GM18499 (cell line): ENCODE measurements at regions not wholly inside any gene's neighbourhood (a gene's known extent, or its start where the extent isn't known, plus 50 kb on each side); places are given as distances from the start of the nearest gene placed in this dataset.

Experiments used
- ATAC-seq: cut with Tn5 transposase; IDR thresholded peaks from one replicate; pipeline ENCODE4 v1.9.1; 2021; ENCODE audit warnings: moderate number of reproducible peaks; ENCODE audit not compliant: insufficient read depth, unreplicated experiment

DNA sequence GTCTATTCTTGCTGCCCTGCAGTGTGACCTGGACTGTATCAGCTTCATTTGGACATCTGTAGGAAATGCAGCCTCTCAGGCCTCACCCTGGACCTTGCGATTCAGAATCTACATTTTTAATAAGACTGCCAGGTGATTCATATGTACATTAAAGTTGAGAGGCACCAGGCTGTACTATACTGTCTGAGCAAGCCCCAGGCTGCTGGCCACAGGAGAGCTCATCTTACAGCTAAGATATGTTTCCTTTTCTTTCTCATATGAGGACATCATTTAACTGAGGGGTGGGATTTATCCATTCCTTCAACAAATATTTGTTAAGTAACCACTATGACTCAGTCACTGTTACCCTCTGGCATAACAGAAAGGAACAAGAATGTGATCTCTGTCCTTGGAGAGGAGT, 78.2 kb upstream of the GCFC2 start:
- no peak for ATAC-seq

DNA sequence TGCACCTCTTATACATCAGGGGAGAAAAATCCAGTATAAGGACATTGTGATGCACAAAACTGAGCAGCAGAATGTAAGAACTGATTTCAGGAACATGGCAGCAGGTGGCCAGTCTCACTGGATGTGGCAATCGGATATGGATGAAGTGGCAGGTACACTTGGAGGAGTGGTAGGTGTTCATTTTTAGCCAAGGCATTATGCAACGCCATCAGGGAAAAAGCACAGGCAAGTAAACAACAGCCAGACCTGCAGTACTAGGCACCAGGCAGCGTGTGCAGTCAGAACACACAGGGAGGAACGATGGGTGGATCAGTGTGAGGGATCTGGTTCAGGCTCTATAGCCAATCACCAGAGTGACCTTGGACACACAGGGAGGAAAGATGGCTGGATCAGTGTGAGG, 77.4 kb upstream of the GCFC2 start:
- no peak for ATAC-seq

DNA sequence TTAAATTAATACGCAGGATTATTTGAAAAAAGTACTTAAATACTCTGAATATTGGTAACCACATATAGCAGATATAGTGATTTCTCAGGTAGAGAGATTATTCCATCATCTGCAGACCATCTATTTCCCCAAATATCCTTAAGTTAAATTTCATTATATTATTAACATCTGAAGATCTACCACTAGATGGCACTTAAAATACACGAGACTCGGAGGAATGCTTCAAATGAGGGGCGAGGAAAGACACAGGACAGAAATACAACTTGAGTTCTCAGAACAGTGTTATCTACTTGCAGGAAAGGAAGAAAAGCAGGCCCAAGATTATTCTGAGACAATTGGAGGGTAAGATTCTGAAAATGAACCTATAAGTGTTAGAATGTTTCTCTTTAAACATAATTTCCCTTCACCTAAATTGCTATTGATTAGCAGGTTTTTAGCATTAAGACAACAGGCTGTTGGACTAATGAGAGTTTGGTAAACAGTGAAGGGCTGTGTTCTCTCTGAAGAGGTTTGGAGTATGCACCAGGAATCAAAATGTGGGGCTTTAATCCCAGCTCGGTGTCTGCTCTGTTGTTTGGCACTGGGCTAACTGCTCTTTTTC, 76.9 kb upstream of the GCFC2 start:
- ATAC-seq = no peak

DNA sequence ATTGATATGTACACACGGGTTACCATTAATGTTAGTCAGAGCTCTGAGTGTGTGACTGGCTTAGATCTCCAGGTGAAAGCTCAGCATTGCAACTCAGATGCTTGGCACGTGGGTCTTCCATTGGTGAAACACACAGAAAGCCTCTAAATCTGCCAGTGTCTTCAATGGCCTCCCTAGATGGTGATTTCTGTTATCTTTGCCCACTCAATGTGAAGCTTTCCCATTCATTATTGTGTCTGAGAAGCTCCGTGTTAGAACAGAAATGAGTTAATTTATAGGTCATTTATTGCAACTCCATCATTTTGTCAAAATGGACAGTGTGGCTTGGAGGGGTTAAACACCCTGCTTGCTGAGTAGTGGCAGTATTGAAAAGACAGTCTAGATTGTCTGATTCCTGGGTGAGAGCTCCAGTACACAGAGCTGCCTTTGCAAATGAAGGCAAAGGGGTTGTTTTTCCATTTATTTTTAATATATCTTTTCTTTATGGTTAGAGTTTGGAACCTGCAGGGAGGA, 64.7 kb upstream of the GCFC2 start:
- ATAC-seq = no peak

DNA sequence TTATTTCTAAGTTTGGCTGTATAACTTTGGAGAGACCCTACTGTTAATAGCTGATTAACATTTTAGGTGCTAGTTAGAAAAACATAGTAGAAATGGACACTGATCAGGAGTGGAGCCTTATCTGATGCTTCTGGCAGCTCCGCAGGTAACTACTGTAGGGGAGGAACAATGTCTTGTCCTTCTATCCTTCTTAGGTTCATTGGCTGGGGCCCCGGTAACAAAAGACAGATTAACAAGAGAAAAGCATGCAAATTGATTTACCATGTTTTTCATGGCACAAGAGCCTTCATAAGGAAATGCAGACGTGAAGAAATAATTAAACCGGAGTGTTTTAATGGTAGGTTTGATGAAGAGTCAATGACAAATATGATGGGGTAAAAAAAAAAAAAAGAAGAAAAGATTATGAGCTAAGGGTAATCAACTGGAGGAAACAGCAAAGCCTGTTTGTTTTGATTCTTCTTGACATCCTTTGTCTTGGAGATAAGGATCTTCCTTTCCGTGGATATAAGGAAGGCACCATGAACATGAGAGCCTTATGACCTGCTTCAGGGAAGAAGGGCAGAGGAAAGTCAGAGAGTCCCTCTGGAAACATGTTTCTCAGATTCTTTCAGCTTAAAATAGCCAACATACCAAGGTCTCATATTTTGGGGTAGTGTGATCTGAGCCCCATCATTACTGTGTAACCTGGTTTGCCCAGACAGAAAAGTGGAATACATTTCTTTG, 62.4 kb upstream of the GCFC2 start:
- no peak for ATAC-seq

DNA sequence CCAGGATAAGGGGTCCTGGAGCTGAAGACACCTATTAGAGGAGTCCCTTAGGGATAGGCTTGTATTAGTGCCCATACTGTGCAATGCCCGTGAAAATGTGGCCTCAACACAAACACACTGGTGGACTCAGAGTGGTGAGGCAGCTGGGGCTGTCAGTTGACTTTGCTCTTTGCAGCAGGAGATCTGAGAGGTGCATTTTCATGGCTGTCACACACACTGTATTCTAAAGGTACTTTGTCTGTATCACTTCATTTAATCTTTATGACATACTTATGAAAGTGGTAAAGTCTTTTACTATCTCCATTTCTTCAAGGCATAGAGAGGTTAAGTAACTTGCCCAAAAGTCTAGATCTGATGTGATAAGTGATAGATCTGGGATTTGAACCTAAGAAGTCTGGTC, 55.1 kb upstream of the GCFC2 start:
- ATAC-seq = no peak

DNA sequence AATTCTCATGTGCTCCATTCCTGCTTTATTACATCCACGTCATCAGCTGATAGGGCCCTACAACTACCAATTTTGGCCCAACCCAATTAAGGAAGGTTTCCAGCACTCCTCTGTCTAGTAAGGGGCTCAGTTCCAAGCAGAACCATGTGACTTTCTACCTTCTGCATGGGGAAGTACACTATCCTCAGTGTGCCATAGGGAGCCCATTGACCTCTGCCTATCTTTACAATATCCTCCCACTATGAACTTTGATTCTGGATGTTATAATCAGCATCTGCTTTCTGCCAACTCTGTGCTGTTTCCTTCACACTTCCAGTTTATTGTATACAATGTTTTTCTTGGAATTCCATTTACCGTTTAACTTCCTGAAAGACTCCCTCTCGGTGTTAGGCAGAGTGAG, 53.9 kb upstream of the GCFC2 start:
- ATAC-seq = no peak
